B cell (primary cell): ENCODE measurements at regions not wholly inside any gene's neighbourhood (a gene's known extent, or its start where the extent isn't known, plus 50 kb on each side); places are given as distances from the start of the nearest gene placed in this dataset.

ENCODE experiments used
- CTCF ChIP-seq: fragments of 200-600 bp; IDR thresholded peaks from one replicate; pipeline ENCODE4 v1.8.0; 2022; ENCODE audit warnings: antibody characterized with exemption, mild to moderate bottlenecking
- EZH2 ChIP-seq: IDR thresholded peaks from 2 replicates; pipeline ENCODE4 v1.6.1; 2012; ENCODE audit warnings: borderline replicate concordance, low read depth, mild to moderate bottlenecking, moderate library complexity, low read length; ENCODE audit not compliant: insufficient read depth, poor library complexity, severe bottlenecking

- TF ChIP-seq EZH2, result no peak
- TF ChIP-seq CTCF, result no peak
Observed at GRCh38 chr9:19634881-19635280, 154.0 kb downstream of the SLC24A2 start.
